ENCODE measurements at regions not wholly inside any gene's neighbourhood (a gene's known extent, or its start where the extent isn't known, plus 50 kb on each side); places are given as distances from the start of the nearest gene placed in this dataset.

- H3K9me3 ChIP-seq (ENCODE audit: low read depth) = no peaks in the 10 kb centered on the region
- no peak overlapping the region for H3K4me3 ChIP-seq
- Mint-ChIP-seq H3K27ac (no peak overlapping the region), H3K4me1 (peaks cover 7% of the 10 kb centered on the region), H3K27me3 (ENCODE audit: insufficient read depth, low read depth) (peaks cover 2% of the 10 kb centered on the region), H3K4me3 (no peak overlapping the region), H3K36me3 (no peaks in the 10 kb centered on the region), H3K9me3 (no peaks in the 10 kb centered on the region)
- no peaks in the 10 kb centered on the region for H3K36me3 ChIP-seq
- H3K79me2 ChIP-seq (ENCODE audit: low read depth) = no peaks in the 10 kb centered on the region
- no peak overlapping the region for H3K9ac ChIP-seq
- H2AFZ ChIP-seq (replicated peaks) = no peak overlapping the region
- no peak for DNase-seq (ENCODE audit: low spot score)
- no peak overlapping the region for H3K27ac ChIP-seq
- no peak overlapping the region for H3K4me2 ChIP-seq
- no peaks in the 10 kb centered on the region for H4K20me1 ChIP-seq (ENCODE audit: low read depth)
- no peaks in the 10 kb centered on the region for H3K27me3 ChIP-seq
- no peaks in the 10 kb centered on the region for H3F3A ChIP-seq (ENCODE audit: low read depth)
- TF ChIP-seq CTCF (IDR thresholded peaks at IDR 0.05) (no peak), EZH2phosphoT487 (IDR thresholded peaks at IDR 0.05) (no peak), EZH2 (IDR thresholded peaks at IDR 0.05) (no peak)
- no peaks in the 10 kb centered on the region for H3K4me1 ChIP-seq
Measured at GRCh38 chr5:121279801-121280200, 571.9 kb upstream of the FTMT start.

GRCh38 chr5:121285801-121286521, 565.7 kb upstream of the FTMT start:
- no peaks in the 10 kb centered on the region for H3K27me3 Mint-ChIP-seq (ENCODE audit: insufficient read depth, low read depth)
- H3K79me2 ChIP-seq (ENCODE audit: low read depth) = no peaks in the 10 kb centered on the region
- H2AFZ ChIP-seq (replicated peaks) = no peak overlapping the region
- H3K27ac Mint-ChIP-seq = no peak overlapping the region
- no peaks in the 10 kb centered on the region for H3K9me3 Mint-ChIP-seq
- no peaks in the 10 kb centered on the region for H3K36me3 ChIP-seq
- no peaks in the 10 kb centered on the region for H3K36me3 Mint-ChIP-seq
- H3K27ac ChIP-seq = no peak overlapping the region
- H3K9ac ChIP-seq = no peak overlapping the region
- no peaks in the 10 kb centered on the region for H3K27me3 ChIP-seq
- H3K4me3 Mint-ChIP-seq = no peak overlapping the region
- H4K20me1 ChIP-seq (ENCODE audit: low read depth) = no peaks in the 10 kb centered on the region
- no peak overlapping the region for H3K4me3 ChIP-seq
- H3F3A ChIP-seq (ENCODE audit: low read depth) = no peaks in the 10 kb centered on the region
- no peak for TF ChIP-seq CTCF (IDR thresholded peaks at IDR 0.05)
- TF ChIP-seq EZH2phosphoT487 (IDR thresholded peaks at IDR 0.05) = no peak
- no peak for TF ChIP-seq EZH2 (IDR thresholded peaks at IDR 0.05)
- peaks cover 7% of the 10 kb centered on the region for H3K4me1 Mint-ChIP-seq
- no peak for DNase-seq (ENCODE audit: low spot score)
- H3K4me1 ChIP-seq = no peaks in the 10 kb centered on the region
- no peaks in the 10 kb centered on the region for H3K9me3 ChIP-seq (ENCODE audit: low read depth)
- no peak overlapping the region for H3K4me2 ChIP-seq

DNA sequence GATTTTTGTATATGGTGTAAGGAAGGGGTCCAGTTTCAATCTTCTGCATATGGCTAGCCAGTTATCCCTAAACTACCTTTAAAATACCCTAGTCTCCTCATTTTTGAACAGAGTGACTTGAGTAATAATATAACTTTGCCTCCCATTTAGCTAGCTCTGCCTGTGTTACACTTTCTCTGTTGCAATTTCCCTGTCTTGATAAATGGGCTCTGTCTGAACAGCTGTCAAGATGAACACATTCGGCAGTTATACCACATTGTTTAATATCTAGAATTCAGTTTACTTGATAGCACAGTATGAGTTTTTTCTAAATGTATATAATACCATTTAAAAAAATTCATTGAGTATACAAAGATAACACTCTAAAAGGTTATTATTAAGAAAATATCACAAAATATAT, 562.9 kb upstream of the FTMT start:
- Mint-ChIP-seq H3K4me3 (no peak overlapping the region), H3K9me3 (no peaks in the 10 kb centered on the region), H3K36me3 (no peaks in the 10 kb centered on the region), H3K27ac (no peak overlapping the region), H3K27me3 (ENCODE audit: insufficient read depth, low read depth) (no peaks in the 10 kb centered on the region), H3K4me1 (no peaks in the 10 kb centered on the region)
- Histone ChIP-seq H2AFZ (replicated peaks) (no peak overlapping the region), H3K9ac (no peak overlapping the region), H3K4me2 (no peak overlapping the region), H3K27me3 (no peaks in the 10 kb centered on the region), H4K20me1 (ENCODE audit: low read depth) (no peaks in the 10 kb centered on the region), H3K9me3 (ENCODE audit: low read depth) (no peaks in the 10 kb centered on the region), H3F3A (ENCODE audit: low read depth) (no peaks in the 10 kb centered on the region), H3K4me3 (no peak overlapping the region), H3K4me1 (no peaks in the 10 kb centered on the region), H3K27ac (no peak overlapping the region), H3K79me2 (ENCODE audit: low read depth) (no peaks in the 10 kb centered on the region), H3K36me3 (no peaks in the 10 kb centered on the region)
- DNase-seq (ENCODE audit: low spot score) = no peak
- TF ChIP-seq CTCF (IDR thresholded peaks at IDR 0.05) (no peak), EZH2 (IDR thresholded peaks at IDR 0.05) (no peak), EZH2phosphoT487 (IDR thresholded peaks at IDR 0.05) (no peak)

All from neural progenitor cell (in vitro differentiated cells).